GM19043 (cell line): ENCODE measurements at regions not wholly inside any gene's neighbourhood (a gene's known extent, or its start where the extent isn't known, plus 50 kb on each side); places are given as distances from the start of the nearest gene placed in this dataset.

Experiments used
- ATAC-seq: cut with Tn5 transposase; IDR thresholded peaks from one replicate; pipeline ENCODE4 v1.9.1; 2021; ENCODE audit warnings: low read depth; ENCODE audit not compliant: unreplicated experiment

- ATAC-seq = no peak
Measured at GRCh38 chr2:150733051-150733618, 245.7 kb upstream of the RND3 start.

GRCh38 chr2:150732491-150732890 is 245.0 kb upstream of the RND3 start:
- no peak for ATAC-seq

GRCh38 chr2:150732064-150732463 is 244.6 kb upstream of the RND3 start:
- ATAC-seq = no peak

- peak; percentile 68 for ATAC-seq
Measured at GRCh38 chr2:150729495-150729955, 242.1 kb upstream of the RND3 start.

GRCh38 chr2:150718280-150718679 is 230.8 kb upstream of the RND3 start:
- ATAC-seq = no peak

DNA sequence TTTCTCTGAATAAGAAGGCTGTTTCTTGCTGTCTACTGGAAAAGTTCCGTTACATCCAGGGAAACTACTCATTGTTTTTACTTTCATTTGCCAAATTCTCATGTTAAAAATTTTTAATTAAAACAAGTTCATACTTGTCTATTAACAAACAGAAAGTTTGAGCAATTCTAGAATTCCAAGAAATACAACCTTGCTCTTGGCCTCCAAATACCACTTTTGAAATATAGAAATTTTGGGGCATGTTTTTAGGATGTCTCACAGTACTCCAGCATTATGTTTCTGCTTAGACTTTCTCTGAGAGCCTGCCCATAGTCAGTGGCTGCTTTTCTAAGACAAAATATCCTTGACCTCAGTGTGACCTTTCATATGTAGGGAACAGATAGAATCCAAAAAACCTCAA is 228.7 kb upstream of the RND3 start:
- ATAC-seq = no peak

DNA sequence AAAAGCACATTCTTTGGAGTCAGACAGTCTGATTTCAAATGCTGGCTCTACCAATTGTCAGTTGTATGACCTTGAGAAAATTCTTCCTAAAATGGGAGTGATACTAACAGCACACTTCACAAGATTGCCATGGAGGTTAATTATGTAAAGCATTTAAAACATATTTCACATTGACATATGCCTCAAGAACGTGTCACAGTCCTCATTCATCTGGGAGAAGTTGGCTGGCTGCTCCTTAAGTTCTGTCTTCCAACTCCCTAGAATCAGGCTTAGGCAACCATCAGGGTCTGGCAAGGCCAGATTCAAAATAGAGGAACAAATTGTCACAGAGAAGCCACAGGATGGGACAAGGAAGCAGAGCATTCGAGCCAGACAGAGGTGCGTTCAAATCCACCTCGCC is 228.0 kb upstream of the RND3 start:
- no peak for ATAC-seq

DNA sequence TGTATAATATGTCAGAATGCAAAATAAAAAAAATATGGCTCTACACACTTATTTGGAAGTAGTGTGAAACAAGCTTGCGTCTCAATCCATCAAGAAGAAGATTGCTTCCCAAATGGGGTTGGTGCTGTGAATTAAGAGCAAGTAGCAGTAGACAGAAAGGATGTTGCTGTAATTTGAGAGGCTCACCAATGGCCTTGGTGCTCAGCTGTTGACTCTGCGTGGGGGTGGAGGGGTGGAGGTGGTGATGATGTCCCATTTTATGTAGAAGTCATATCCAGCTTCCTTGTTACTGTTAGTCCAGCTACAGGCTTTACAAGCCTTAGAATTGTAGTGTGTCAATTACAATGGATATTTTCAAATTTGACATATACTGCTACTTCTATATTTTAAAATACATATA is 223.4 kb upstream of the RND3 start:
- no peak for ATAC-seq

GRCh38 chr2:150710041-150710440 is 222.6 kb upstream of the RND3 start:
- ATAC-seq = no peak

GRCh38 chr2:150706561-150706960 is 219.1 kb upstream of the RND3 start:
- ATAC-seq = no peak

DNA sequence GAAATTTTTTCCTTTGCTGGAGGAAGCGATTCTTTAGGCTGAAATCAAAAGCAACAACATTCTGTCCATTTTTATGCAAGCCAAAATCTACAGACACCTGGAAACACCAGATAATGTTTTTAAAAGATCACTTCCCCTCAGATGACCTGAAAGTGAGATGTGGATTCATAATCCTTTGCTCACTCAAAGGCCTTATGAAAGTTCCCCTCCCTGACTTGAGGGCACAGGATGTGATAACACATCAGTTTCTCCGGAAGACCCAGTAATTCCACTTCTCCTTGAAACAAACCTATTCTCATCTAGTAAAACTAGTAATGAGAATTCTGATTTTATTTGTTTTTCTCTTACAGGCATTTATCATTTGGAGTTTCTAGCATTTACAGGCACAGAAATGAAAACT is 218.3 kb upstream of the RND3 start:
- ATAC-seq = no peak

DNA sequence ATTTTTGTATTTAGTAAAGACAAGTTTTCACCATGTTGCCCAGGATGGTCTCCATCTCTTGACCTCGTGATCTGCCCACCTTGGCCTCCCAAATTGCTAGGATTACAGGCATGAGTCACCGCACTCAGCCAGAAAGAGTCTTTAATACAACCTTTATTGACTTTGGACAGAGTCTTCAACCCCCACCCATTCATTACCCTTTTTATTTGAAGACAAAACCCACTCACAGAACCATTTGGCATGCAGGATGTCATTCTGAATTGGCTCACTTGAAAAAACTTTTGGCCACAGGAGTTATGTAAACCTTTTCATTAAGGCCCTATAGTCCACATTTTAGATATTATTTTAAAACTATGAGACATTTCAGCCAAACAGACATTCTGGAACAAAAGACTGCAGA is 217.9 kb upstream of the RND3 start:
- no peak for ATAC-seq

GRCh38 chr2:150702791-150703190 is 215.3 kb upstream of the RND3 start:
- ATAC-seq = no peak

GRCh38 chr2:150700666-150701580 is 213.5 kb upstream of the RND3 start:
- no peak for ATAC-seq

GRCh38 chr2:150699218-150699617 is 211.8 kb upstream of the RND3 start:
- no peak for ATAC-seq

DNA sequence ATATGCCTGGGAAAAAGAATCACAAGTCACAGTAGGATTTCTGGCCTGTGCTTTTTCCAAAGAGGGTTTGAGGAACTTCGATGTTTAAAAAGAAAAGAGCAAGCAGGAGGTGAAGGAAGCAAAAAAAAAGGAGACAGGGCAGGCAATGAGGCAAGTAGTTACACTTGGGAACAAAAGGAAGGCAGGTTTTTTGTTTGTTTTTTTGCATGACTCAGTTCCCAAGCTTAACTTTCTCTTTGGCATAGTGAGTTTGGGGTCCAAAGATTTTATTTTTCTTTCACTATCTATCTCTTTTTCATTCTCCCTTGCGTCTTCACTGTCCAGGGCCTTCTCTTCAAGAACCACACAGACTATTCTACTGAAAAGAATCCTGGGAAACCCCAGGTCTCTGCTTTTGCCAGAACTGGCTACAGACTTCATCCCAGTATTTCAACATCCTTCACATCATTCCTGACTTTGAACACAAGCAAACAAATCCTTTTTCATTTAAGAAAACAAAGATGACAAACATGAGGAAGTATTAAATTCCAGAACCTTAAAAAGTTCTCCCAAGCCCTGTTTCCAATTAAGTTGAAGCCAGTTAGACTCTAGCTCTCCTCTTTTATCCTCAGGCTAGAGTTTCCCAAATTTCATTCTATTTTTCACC is 210.7 kb upstream of the RND3 start:
- no peak for ATAC-seq

DNA sequence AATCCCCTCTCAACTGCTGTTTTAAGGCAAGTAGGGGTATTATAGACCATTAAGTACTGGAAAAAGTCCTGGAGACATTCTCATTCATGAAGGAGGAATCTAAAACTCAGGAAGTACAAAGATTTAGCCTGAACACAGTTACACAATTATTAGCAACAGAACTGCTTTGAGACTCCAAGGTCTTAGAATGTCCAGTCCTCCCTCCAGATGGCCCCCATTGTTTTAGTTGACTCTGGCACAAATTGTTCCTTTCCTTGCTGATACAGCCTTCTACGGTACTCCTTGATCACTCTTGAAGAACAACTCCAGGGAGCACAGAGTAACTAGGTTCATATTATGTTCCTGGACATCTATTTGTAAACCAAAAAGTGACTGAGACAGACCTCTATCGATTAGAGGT is 210.1 kb upstream of the RND3 start:
- no peak for ATAC-seq

- ATAC-seq = no peak
Measured at GRCh38 chr2:150695451-150696135, 208.1 kb upstream of the RND3 start.

DNA sequence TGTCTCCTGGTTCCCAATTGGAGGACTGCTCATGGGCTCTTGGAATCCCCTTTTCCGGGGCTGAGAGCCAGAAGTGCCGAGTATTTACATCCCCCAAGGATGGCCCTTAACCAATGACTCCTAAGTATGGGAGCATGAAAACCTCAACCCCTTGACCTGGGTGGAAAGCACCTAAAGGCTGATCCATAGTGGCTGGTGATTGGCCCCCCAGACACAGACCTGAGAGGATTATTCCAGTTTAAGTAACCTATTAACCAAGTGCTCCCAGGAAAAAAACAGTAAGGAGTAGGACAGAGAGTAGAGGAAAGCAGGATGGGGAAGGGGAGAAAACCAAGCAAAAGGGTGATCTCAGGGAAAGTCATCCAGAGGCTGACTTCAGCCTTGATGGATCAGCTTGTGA is 206.1 kb upstream of the RND3 start:
- no peak for ATAC-seq

DNA sequence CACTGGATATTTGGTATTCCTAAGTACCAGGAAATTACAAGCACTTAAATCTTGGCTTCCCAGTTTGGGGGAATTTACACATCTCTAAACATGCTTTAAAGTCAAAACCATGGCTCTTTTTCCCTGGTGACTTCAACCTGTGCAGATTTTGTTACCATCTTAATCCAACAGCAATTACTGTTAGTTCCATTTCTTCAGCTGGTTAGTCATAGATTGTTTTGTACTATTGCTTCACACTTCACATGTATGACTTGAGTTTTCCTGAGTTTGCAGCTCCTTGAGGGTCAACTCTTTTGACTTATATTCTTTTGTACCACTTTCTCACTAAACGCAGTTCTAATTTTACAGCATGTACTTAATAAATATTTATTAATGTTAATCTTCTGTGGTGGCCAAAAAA is 203.4 kb upstream of the RND3 start:
- no peak for ATAC-seq

DNA sequence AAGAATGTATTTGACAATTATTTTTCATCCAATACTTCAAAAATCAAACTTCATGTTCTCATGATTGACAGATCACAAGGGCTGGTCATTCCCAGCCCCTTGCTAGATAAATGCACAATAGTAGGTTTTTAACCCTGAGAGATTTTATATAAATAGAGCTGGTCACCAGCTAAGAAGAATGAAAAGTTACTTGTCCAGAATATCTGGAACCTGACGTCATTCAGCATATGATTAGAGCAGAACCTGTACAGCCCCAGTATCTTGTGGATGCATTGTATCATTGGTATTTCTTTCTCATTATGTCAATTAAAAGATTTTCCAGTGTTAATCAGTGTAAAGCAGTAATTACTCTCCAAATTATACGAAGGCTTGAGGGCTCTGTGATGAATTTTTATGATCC is 202.8 kb upstream of the RND3 start:
- no peak for ATAC-seq
